B cell (primary cell): ENCODE measurements at regions not wholly inside any gene's neighbourhood (a gene's known extent, or its start where the extent isn't known, plus 50 kb on each side); places are given as distances from the start of the nearest gene placed in this dataset.

Source experiments
- ATAC-seq: fragments of 200-7000 bp; cut with Tn5 transposase; one replicate; pipeline ENCODE4 v1.10.0; 2021; ENCODE audit warnings: low read depth, mild to moderate bottlenecking, moderate number of reproducible peaks, moderate library complexity
- CTCF ChIA-PET: fragments of 350-600 bp; sonication (Branson Sonifier 250); formaldehyde crosslinking; loops from one replicate; lab custom pipeline; 2021; ENCODE audit warnings: antibody characterized with exemption, inconsistent platforms; lab: Charles Lee
- POLR2A ChIA-PET: fragments of 350-600 bp; sonication (Branson Sonifier 250); formaldehyde crosslinking; loops from one replicate; lab custom pipeline; 2021; ENCODE audit warnings: antibody characterized with exemption; lab: Charles Lee
- DNase-seq: peaks from one replicate; pipeline ENCODE4 v3.0.0; 2013
- H2AFZ ChIP-seq: 2 replicates; pipeline ENCODE4 v1.6.1; 2012; ENCODE audit warnings: mild to moderate bottlenecking, low read depth, low read length; ENCODE audit not compliant: insufficient read depth, poor library complexity, severe bottlenecking
- H3K27ac ChIP-seq, 2 donors: 1 replicate in 1 of 2; 2 replicates in 1 of 2; pipeline ENCODE4 v1.5.1; 2012 to 2013; ENCODE audit warnings: low read length in 2 of 2, mild to moderate bottlenecking in 2 of 2, moderate library complexity in 1 of 2
- H3K27me3 ChIP-seq, 4 experiments: fragments of 200-600 bp in 1 of 4; sonication (generic) in 1 of 4; replicated peaks in 1 of 4; 1 replicate in 2 of 4; 2 replicates in 2 of 4; pipeline versions ENCODE4 v1.6.1 to v1.7.0; 2013 to 2016; ENCODE audit warnings: low read length in 3 of 4, mild to moderate bottlenecking in 2 of 4, mixed read lengths in 1 of 4, moderate library complexity in 1 of 4; ENCODE audit not compliant: insufficient read depth in 4 of 4, control insufficient read depth in 3 of 4; ENCODE audit errors: control extremely low read depth in 1 of 4
- H3K36me3 ChIP-seq, 2 experiments: replicated peaks in 1 of 2; 1 replicate in 1 of 2; 2 replicates in 1 of 2; pipeline versions ENCODE4 v1.6.1 to v1.7.1; 2013; ENCODE audit warnings: low read length in 1 of 2; ENCODE audit not compliant: insufficient read depth in 2 of 2, control insufficient read depth in 1 of 2; ENCODE audit errors: control extremely low read depth in 1 of 2, extremely low read depth in 1 of 2
- H3K4me1 ChIP-seq, 2 donors: fragments of 200-600 bp in 1 of 2; sonication (generic) in 1 of 2; 1 replicate in 1 of 2; 2 replicates in 1 of 2; pipeline versions ENCODE4 v1.5.1 to v1.6.1; 2013 to 2017; ENCODE audit warnings: low read length in 2 of 2; ENCODE audit not compliant: control insufficient read depth in 2 of 2, insufficient read depth in 2 of 2
- H3K4me2 ChIP-seq: replicated peaks from 2 replicates; pipeline ENCODE3; 2012; ENCODE audit warnings: mild to moderate bottlenecking, low read depth, low read length; ENCODE audit not compliant: poor library complexity, severe bottlenecking
- H3K4me3 ChIP-seq, 5 experiments: fragments of 200-600 bp in 1 of 5; sonication (generic) in 1 of 5; 1 replicate in 3 of 5; 2 replicates in 2 of 5; pipeline versions ENCODE4 v1.5.1 to v1.7.0; 2011 to 2016; ENCODE audit warnings: low read length in 4 of 5, mild to moderate bottlenecking in 4 of 5, low read depth in 2 of 5, control low read depth in 1 of 5, moderate library complexity in 1 of 5; ENCODE audit not compliant: insufficient read depth in 1 of 5; ENCODE audit errors: control extremely low read depth in 1 of 5, extremely low read depth in 1 of 5
- H3K79me2 ChIP-seq: fragments of 200-600 bp; sonication (generic); one replicate; pipeline ENCODE4 v1.6.0; 2016; ENCODE audit warnings: low read length; ENCODE audit not compliant: control insufficient read depth, insufficient read depth
- H3K9ac ChIP-seq: fragments of 200-600 bp; sonication (generic); 2 replicates; pipeline ENCODE4 v1.6.1; 2017; ENCODE audit warnings: mild to moderate bottlenecking, low read length, moderate library complexity
- H3K9me3 ChIP-seq, 3 donors: one replicate each; pipeline versions ENCODE4 v1.6.1 to v1.7.1; 2013; ENCODE audit warnings: low read length in 2 of 3; ENCODE audit not compliant: control insufficient read depth in 2 of 3, insufficient read depth in 1 of 3; ENCODE audit errors: control extremely low read depth in 1 of 3
- H4K20me1 ChIP-seq: 2 replicates; pipeline ENCODE4 v1.6.0; 2012; ENCODE audit warnings: mild to moderate bottlenecking, low read length; ENCODE audit not compliant: insufficient read depth, control insufficient read depth, poor library complexity, severe bottlenecking
- H3K27ac Mint-ChIP-seq: one replicate; pipeline ENCODE4 v1.8.0; 2021; ENCODE audit warnings: mixed read lengths
- H3K27me3 Mint-ChIP-seq: one replicate; pipeline ENCODE4 v1.8.0; 2021; ENCODE audit warnings: mixed read lengths
- H3K4me1 Mint-ChIP-seq: one replicate; pipeline ENCODE4 v1.8.0; 2021; ENCODE audit warnings: mixed read lengths
- H3K4me3 Mint-ChIP-seq: one replicate; pipeline ENCODE4 v1.8.0; 2021; ENCODE audit warnings: mixed read lengths
- H3K9me3 Mint-ChIP-seq: one replicate; pipeline ENCODE4 v1.8.0; 2022; ENCODE audit warnings: mixed read lengths; ENCODE audit not compliant: insufficient read depth
- CTCF ChIP-seq: fragments of 200-600 bp; IDR thresholded peaks from one replicate; pipeline ENCODE4 v1.8.0; 2022; ENCODE audit warnings: antibody characterized with exemption, mild to moderate bottlenecking
- EZH2 ChIP-seq: IDR thresholded peaks from 2 replicates; pipeline ENCODE4 v1.6.1; 2012; ENCODE audit warnings: borderline replicate concordance, low read depth, mild to moderate bottlenecking, moderate library complexity, low read length; ENCODE audit not compliant: insufficient read depth, poor library complexity, severe bottlenecking
- WGBS: methylation state at CpG from one replicate; pipeline ENCODE4 v1.1.5; 2013; ENCODE audit warnings: missing lambda C conversion rate; ENCODE audit not compliant: insufficient coverage; 5-methylcytosine and 5-hydroxymethylcytosine counted together
- intact Hi-C: fragments of 100-400 bp; cut with micrococcal nuclease; formaldehyde crosslinking; loops from one replicate; pipeline ENCODE4 v1.10.0; 2022

- Mint-ChIP-seq H3K27me3 (no peaks in the 10 kb centered on the region), H3K27ac (no peak overlapping the region), H3K9me3 (peaks cover 3% of the 10 kb centered on the region), H3K4me1 (no peaks in the 10 kb centered on the region), H3K4me3 (no peak overlapping the region)
- Histone ChIP-seq H2AFZ (no peak overlapping the region), H3K4me1 (no peaks in the 10 kb centered on the region), H3K36me3 (no peaks in the 10 kb centered on the region), H3K9ac (no peak overlapping the region), H3K4me2 (no peak overlapping the region), H3K4me3 (no peak overlapping the region), H3K79me2 (no peaks in the 10 kb centered on the region), H3K27ac (no peak overlapping the region), H3K9me3 (peaks cover 0 to 3% (median 0%) of the 10 kb centered on the region in 3 donors), H3K27me3 (no peaks in the 10 kb centered on the region), H4K20me1 (no peaks in the 10 kb centered on the region)
- ChIA-PET CTCF (no interaction called here), POLR2A (no interaction called here)
- DNase-seq: no peak
- intact Hi-C loops: no loop called here
- ATAC-seq: no peak
- no CpG with 5 or more reads among the region's 4 CpGs for WGBS
- no peak for TF ChIP-seq CTCF
- TF ChIP-seq EZH2: no peak
Measured at GRCh38 chr20:11521476-11522365, 396.0 kb upstream of the BTBD3 start.

GRCh38 chr20:11522366-11522741, 395.3 kb upstream of the BTBD3 start:
- WGBS: 63% methylated on average over 1 of the region's 2 CpGs
- H2AFZ ChIP-seq: no peak overlapping the region
- H3K4me3 ChIP-seq: no peak overlapping the region
- H3K36me3 ChIP-seq: no peaks in the 10 kb centered on the region
- H3K79me2 ChIP-seq: no peaks in the 10 kb centered on the region
- H3K4me2 ChIP-seq: no peak overlapping the region
- no peaks in the 10 kb centered on the region for H3K4me1 Mint-ChIP-seq
- no peak overlapping the region for H3K27ac Mint-ChIP-seq
- H3K9me3 Mint-ChIP-seq: peaks cover 3% of the 10 kb centered on the region
- ChIA-PET CTCF (no interaction called here), POLR2A (no interaction called here)
- DNase-seq (no peak), ATAC-seq (no peak)
- TF ChIP-seq CTCF: no peak
- no peak for TF ChIP-seq EZH2
- H3K9ac ChIP-seq: no peak overlapping the region
- intact Hi-C loops: no loop called here
- no peak overlapping the region for H3K4me3 Mint-ChIP-seq
- no peaks in the 10 kb centered on the region for H4K20me1 ChIP-seq
- no peak overlapping the region for H3K27ac ChIP-seq
- peaks cover 0 to 3% (median 0%) of the 10 kb centered on the region in 3 donors for H3K9me3 ChIP-seq
- no peaks in the 10 kb centered on the region for H3K27me3 Mint-ChIP-seq
- H3K4me1 ChIP-seq: no peaks in the 10 kb centered on the region
- H3K27me3 ChIP-seq: no peaks in the 10 kb centered on the region
